Hepatocyte (in vitro differentiated cells): ENCODE measurements at regions not wholly inside any gene's neighbourhood (a gene's known extent, or its start where the extent isn't known, plus 50 kb on each side); places are given as distances from the start of the nearest gene placed in this dataset.

Source experiments
- DNase-seq: peaks from one replicate; pipeline ENCODE4 v3.0.0-alpha.2; 2016; ENCODE audit warnings: low spot score
- H2AFZ ChIP-seq: fragments of 200-600 bp; sonication (generic); 2 replicates; pipeline ENCODE4 v1.6.0; 2016; ENCODE audit warnings: antibody characterized with exemption, mild to moderate bottlenecking
- H3K27ac ChIP-seq: fragments of 200-600 bp; sonication (generic); 2 replicates; pipeline ENCODE4 v1.5.1; 2016; ENCODE audit warnings: mild to moderate bottlenecking
- H3K27me3 ChIP-seq: fragments of 200-600 bp; sonication (generic); 2 replicates; pipeline ENCODE4 v1.6.1; 2016
- H3K36me3 ChIP-seq: fragments of 200-600 bp; sonication (generic); replicated peaks from 2 replicates; pipeline ENCODE4 v1.5.1; 2016; ENCODE audit warnings: low read depth; ENCODE audit not compliant: insufficient read depth
- H3K4me1 ChIP-seq: fragments of 200-600 bp; sonication (generic); 2 replicates; pipeline ENCODE4 v1.5.1; 2016; ENCODE audit warnings: mild to moderate bottlenecking, moderate library complexity; ENCODE audit not compliant: insufficient read depth
- H3K4me2 ChIP-seq: fragments of 200-600 bp; sonication (generic); 2 replicates; pipeline ENCODE4 v1.6.0; 2016
- H3K4me3 ChIP-seq: fragments of 200-600 bp; sonication (generic); 2 replicates; pipeline ENCODE4 v1.5.1; 2016; ENCODE audit warnings: mild to moderate bottlenecking
- H3K79me2 ChIP-seq: fragments of 200-600 bp; sonication (generic); 2 replicates; pipeline ENCODE4 v1.6.0; 2017; ENCODE audit warnings: mild to moderate bottlenecking
- H3K9me2 ChIP-seq: fragments of 200-600 bp; sonication (generic); replicated peaks from 2 replicates; pipeline ENCODE4 v1.6.0; 2017; ENCODE audit warnings: mild to moderate bottlenecking; ENCODE audit not compliant: insufficient read depth
- H3K9me3 ChIP-seq: fragments of 200-600 bp; sonication (generic); 2 replicates; pipeline ENCODE4 v1.5.1; 2016; ENCODE audit warnings: low read depth, mild to moderate bottlenecking
- H4K20me1 ChIP-seq: fragments of 200-600 bp; sonication (generic); 2 replicates; pipeline ENCODE4 v1.6.0; 2016; ENCODE audit warnings: mild to moderate bottlenecking; ENCODE audit not compliant: insufficient read depth, poor library complexity, severe bottlenecking
- CTCF ChIP-seq: fragments of 200-600 bp; sonication (generic); IDR thresholded peaks from 2 replicates; pipeline ENCODE4 v1.5.1; 2016; ENCODE audit warnings: antibody characterized with exemption, mild to moderate bottlenecking; ENCODE audit not compliant: poor library complexity
- EZH2 ChIP-seq: fragments of 200-600 bp; sonication (generic); IDR thresholded peaks from 2 replicates; pipeline ENCODE4 v1.6.1; 2016; ENCODE audit warnings: antibody characterized with exemption, mild to moderate bottlenecking, borderline replicate concordance
- EZH2phosphoT487 ChIP-seq: fragments of 200-600 bp; sonication (generic); IDR thresholded peaks from one replicate; pipeline ENCODE4 v1.6.1; 2018; ENCODE audit warnings: antibody characterized with exemption, mild to moderate bottlenecking, low read depth, moderate library complexity; ENCODE audit not compliant: unreplicated experiment, severe bottlenecking
- WGBS: methylation state at CpG from one replicate; pipeline ENCODE4 v1.1.6; 2016; ENCODE audit warnings: low lambda C conversion rate; ENCODE audit errors: missing lambda C conversion rate; 5-methylcytosine and 5-hydroxymethylcytosine counted together

DNA sequence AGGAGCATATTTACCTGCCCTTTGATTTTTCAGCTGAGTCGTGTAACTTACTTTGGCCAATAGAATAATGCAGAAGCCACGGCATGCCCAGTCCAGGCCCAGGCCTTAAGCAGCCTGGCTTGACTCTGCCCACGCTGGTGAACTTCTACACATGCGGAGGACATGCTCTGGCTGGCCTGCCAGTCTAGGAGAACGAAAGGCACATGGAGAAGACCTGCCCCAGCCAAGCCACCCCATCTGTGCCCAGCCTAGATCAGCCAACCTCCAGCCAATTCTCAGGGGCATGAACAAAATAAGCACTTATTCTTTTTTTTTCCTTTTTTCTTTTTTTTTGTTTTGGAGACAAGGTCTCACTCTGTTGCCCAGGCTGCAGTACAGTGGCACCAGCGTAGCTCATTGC, 112.7 kb upstream of the NANOS1 start:
- no peak overlapping the region for H3K4me2 ChIP-seq
- H3K36me3 ChIP-seq = no peaks in the 10 kb centered on the region
- no peak overlapping the region for H2AFZ ChIP-seq
- no peaks in the 10 kb centered on the region for H3K9me2 ChIP-seq
- no peaks in the 10 kb centered on the region for H4K20me1 ChIP-seq
- H3K9me3 ChIP-seq = no peaks in the 10 kb centered on the region
- no peaks in the 10 kb centered on the region for H3K27me3 ChIP-seq
- no peak for DNase-seq
- H3K4me3 ChIP-seq = no peak overlapping the region
- no peaks in the 10 kb centered on the region for H3K4me1 ChIP-seq
- no peak overlapping the region for H3K27ac ChIP-seq
- no peak for TF ChIP-seq EZH2phosphoT487
- TF ChIP-seq EZH2 = no peak
- no peak for TF ChIP-seq CTCF
- no peaks in the 10 kb centered on the region for H3K79me2 ChIP-seq
- 97% methylated on average over 6 of the region's 6 CpGs for WGBS

DNA sequence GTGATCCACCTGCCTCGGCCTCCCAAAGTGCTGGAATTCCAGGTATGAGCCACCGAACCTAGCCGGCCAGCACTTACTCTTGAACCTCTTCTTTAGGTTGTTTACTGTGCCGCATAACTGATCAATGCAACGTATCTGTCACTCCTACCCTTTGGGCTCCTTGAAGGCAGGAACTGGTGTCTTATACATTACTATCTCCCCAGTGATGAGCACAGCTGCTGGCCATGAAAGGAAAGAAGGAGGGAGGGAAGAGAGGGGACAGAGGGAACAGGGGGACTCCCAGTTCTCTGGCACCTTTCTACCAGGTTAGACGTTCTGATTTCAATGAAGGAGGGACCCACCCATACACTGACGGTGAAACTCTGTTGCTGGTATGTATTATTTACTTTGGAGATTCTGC, 111.8 kb upstream of the NANOS1 start:
- Histone ChIP-seq H4K20me1 (no peaks in the 10 kb centered on the region), H3K4me2 (no peak overlapping the region), H3K27ac (no peak overlapping the region), H2AFZ (no peak overlapping the region), H3K4me1 (no peaks in the 10 kb centered on the region), H3K27me3 (no peaks in the 10 kb centered on the region), H3K79me2 (no peaks in the 10 kb centered on the region), H3K4me3 (no peak overlapping the region), H3K9me3 (no peaks in the 10 kb centered on the region), H3K36me3 (no peaks in the 10 kb centered on the region), H3K9me2 (no peaks in the 10 kb centered on the region)
- TF ChIP-seq EZH2 (no peak), EZH2phosphoT487 (no peak), CTCF (no peak)
- 92% methylated on average over 7 of the region's 7 CpGs for WGBS
- DNase-seq = no peak

GRCh38 chr10:118918116-118918515, 111.4 kb upstream of the NANOS1 start:
- DNase-seq = no peak
- 65% methylated on average over 5 of the region's 5 CpGs for WGBS
- H3K79me2 ChIP-seq = no peaks in the 10 kb centered on the region

More at GRCh38 chr10:118918116-118918515, 111.4 kb upstream of the NANOS1 start:
- Histone ChIP-seq H3K4me2 (no peak overlapping the region), H3K9me2 (no peaks in the 10 kb centered on the region), H3K4me3 (no peak overlapping the region), H3K27ac (no peak overlapping the region), H4K20me1 (no peaks in the 10 kb centered on the region), H3K9me3 (no peaks in the 10 kb centered on the region), H2AFZ (no peak overlapping the region), H3K4me1 (no peaks in the 10 kb centered on the region), H3K27me3 (no peaks in the 10 kb centered on the region), H3K36me3 (no peaks in the 10 kb centered on the region)
- TF ChIP-seq EZH2phosphoT487 (no peak), EZH2 (no peak), CTCF (no peak)
